H1 (cell line): ENCODE measurements at regions not wholly inside any gene's neighbourhood (a gene's known extent, or its start where the extent isn't known, plus 50 kb on each side); places are given as distances from the start of the nearest gene placed in this dataset.
"Not testable (repeated sequence)": the region's sequence is repeated elsewhere in the genome, so short reads cannot be mapped to it uniquely, and the experiment has no call there.

ENCODE experiments used
- CTCF ChIA-PET: fragments of 300-600 bp; sonication (Branson Sonifier 250); formaldehyde crosslinking; loops from one replicate; lab custom pipeline; 2021; ENCODE audit not compliant: partially characterized antibody; lab: Charles Lee
- POLR2A ChIA-PET: fragments of 300-600 bp; sonication (Branson Sonifier 250); formaldehyde crosslinking; loops from one replicate; lab custom pipeline; 2021; ENCODE audit warnings: inconsistent platforms; ENCODE audit not compliant: partially characterized antibody; lab: Charles Lee
- DNase-seq, 2 experiments: peaks; one replicate each; pipeline versions ENCODE4 v3.0.0 to v3.0.0-alpha.2; 2010 to 2022; ENCODE audit warnings: low spot score in 2 of 2, low read depth in 1 of 2, mixed read lengths in 1 of 2
- FAIRE-seq: peaks from 2 replicates; lab custom pipeline; 2011; peaks lifted over from hg19 to GRCh38; lab: Jason Lieb, UNC
- H2AFZ ChIP-seq: 2 replicates; pipeline ENCODE4 v1.8.1; 2012; ENCODE audit warnings: low read length, inconsistent platforms
- H2AK5ac ChIP-seq: 2 replicates; pipeline ENCODE4 v1.6.1; 2013; ENCODE audit warnings: low read depth, low read length
- H2BK120ac ChIP-seq: replicated peaks from 2 replicates; pipeline ENCODE3; 2013; ENCODE audit warnings: low read depth, low read length, inconsistent platforms
- H2BK12ac ChIP-seq: 2 replicates; pipeline ENCODE4 v1.6.1; 2013; ENCODE audit warnings: low read depth, low read length
- H2BK15ac ChIP-seq: 2 replicates; pipeline ENCODE4 v1.6.1; 2013; ENCODE audit warnings: low read length
- H2BK20ac ChIP-seq: 2 replicates; pipeline ENCODE4 v1.6.1; 2013; ENCODE audit warnings: low read length
- H2BK5ac ChIP-seq: 2 replicates; pipeline ENCODE4 v1.6.1; 2013; ENCODE audit warnings: low read depth, low read length
- H3K14ac ChIP-seq: 2 replicates; pipeline ENCODE4 v1.6.1; 2013; ENCODE audit warnings: inconsistent platforms; ENCODE audit not compliant: insufficient read length
- H3K18ac ChIP-seq: 2 replicates; pipeline ENCODE4 v1.6.1; 2013; ENCODE audit warnings: low read length; ENCODE audit errors: extremely low read depth
- H3K23ac ChIP-seq: 2 replicates; pipeline ENCODE4 v1.6.1; 2013; ENCODE audit warnings: inconsistent platforms; ENCODE audit not compliant: insufficient read length
- H3K23me2 ChIP-seq: 2 replicates; pipeline ENCODE4 v1.6.1; 2013; ENCODE audit warnings: low read depth, low read length
- H3K27ac ChIP-seq: 2 replicates; pipeline ENCODE4 v1.6.1; 2011; ENCODE audit warnings: low read depth, low read length, inconsistent platforms
- H3K27me3 ChIP-seq, 4 experiments: replicated peaks in 1 of 4; 1 replicate in 1 of 4; 2 replicates in 3 of 4; pipeline versions ENCODE4 v1.6.1 to v1.8.1; 2011 to 2013; ENCODE audit warnings: low read length in 3 of 4, mild to moderate bottlenecking in 3 of 4, inconsistent platforms in 2 of 4, mixed read lengths in 2 of 4, moderate library complexity in 1 of 4; ENCODE audit not compliant: control insufficient read depth in 3 of 4, insufficient read depth in 3 of 4; ENCODE audit errors: extremely low read depth in 1 of 4
- H3K36me3 ChIP-seq, 4 experiments: 2 replicates each; pipeline versions ENCODE4 v1.6.1 to v1.8.1; 2011 to 2013; ENCODE audit warnings: mild to moderate bottlenecking in 4 of 4, low read length in 3 of 4, moderate library complexity in 2 of 4, control low read depth in 1 of 4, inconsistent platforms in 1 of 4; ENCODE audit not compliant: insufficient read depth in 4 of 4, control insufficient read depth in 2 of 4
- H3K4ac ChIP-seq: replicated peaks from 2 replicates; pipeline ENCODE3; 2013; ENCODE audit warnings: low read length, low read depth, mixed read lengths, inconsistent platforms; ENCODE audit not compliant: insufficient read length
- H3K4me1 ChIP-seq, 4 experiments: replicated peaks in 1 of 4; 1 replicate in 1 of 4; 2 replicates in 3 of 4; pipeline versions ENCODE4 v1.6.1 to v1.8.1; 2011 to 2013; ENCODE audit warnings: low read length in 3 of 4, inconsistent platforms in 2 of 4, mixed read lengths in 1 of 4; ENCODE audit not compliant: insufficient read depth in 4 of 4, control insufficient read depth in 3 of 4
- H3K4me2 ChIP-seq, 2 experiments: 2 replicates each; pipeline versions ENCODE4 v1.6.1 to v1.8.1; 2011 to 2013; ENCODE audit warnings: low read depth in 2 of 2, low read length in 2 of 2, control low read depth in 1 of 2, inconsistent platforms in 1 of 2, mild to moderate bottlenecking in 1 of 2; ENCODE audit not compliant: insufficient read depth in 1 of 2
- H3K4me3 ChIP-seq, 4 experiments: fragments of 200-600, 300-600 bp in 1 of 4; sonication (generic), shearing (Covaris generic), sonication (Bioruptor Twin) in 1 of 4; 2 replicates each; pipeline versions ENCODE4 v1.5.1 to v1.8.1; 2011 to 2016; ENCODE audit warnings: low read length in 4 of 4, low read depth in 3 of 4, control low read depth in 2 of 4, inconsistent platforms in 2 of 4, mild to moderate bottlenecking in 2 of 4, mixed read lengths in 1 of 4, moderate library complexity in 1 of 4; ENCODE audit not compliant: insufficient read depth in 2 of 4; ENCODE audit errors: extremely low read depth in 1 of 4
- H3K56ac ChIP-seq: replicated peaks from 2 replicates; pipeline ENCODE3; 2013; ENCODE audit warnings: low read depth, mild to moderate bottlenecking, mixed read lengths, low read length, inconsistent platforms; ENCODE audit not compliant: insufficient read length
- H3K79me1 ChIP-seq: 2 replicates; pipeline ENCODE4 v1.6.1; 2013; ENCODE audit warnings: low read depth, low read length, control low read depth
- H3K79me2 ChIP-seq, 2 experiments: 2 replicates each; pipeline versions ENCODE4 v1.6.1 to v1.8.1; 2012 to 2013; ENCODE audit warnings: low read length in 2 of 2, mild to moderate bottlenecking in 2 of 2, inconsistent platforms in 1 of 2; ENCODE audit not compliant: insufficient read depth in 2 of 2, control insufficient read depth in 1 of 2
- H3K9ac ChIP-seq, 4 experiments: replicated peaks in 1 of 4; 1 replicate in 1 of 4; 2 replicates in 3 of 4; pipeline versions ENCODE4 v1.6.1 to v1.8.1; 2011 to 2013; ENCODE audit warnings: low read depth in 3 of 4, low read length in 3 of 4, control low read depth in 2 of 4, mild to moderate bottlenecking in 2 of 4, moderate library complexity in 2 of 4, inconsistent platforms in 1 of 4; ENCODE audit errors: extremely low read depth in 1 of 4
- H3K9me3 ChIP-seq, 2 experiments: 2 replicates each; pipeline versions ENCODE4 v1.6.1 to v1.8.1; 2012 to 2013; ENCODE audit warnings: mild to moderate bottlenecking in 2 of 2, moderate library complexity in 2 of 2, control low read depth in 1 of 2, inconsistent platforms in 1 of 2, low read depth in 1 of 2, low read length in 1 of 2, mixed read lengths in 1 of 2; ENCODE audit not compliant: insufficient read depth in 2 of 2
- H4K20me1 ChIP-seq, 2 experiments: replicated peaks in 1 of 2; 2 replicates each; pipeline versions ENCODE3 to v1.8.1; 2011 to 2013; ENCODE audit warnings: inconsistent platforms in 2 of 2, low read length in 2 of 2, mild to moderate bottlenecking in 1 of 2; ENCODE audit not compliant: insufficient read depth in 2 of 2, control insufficient read depth in 1 of 2
- H4K5ac ChIP-seq: 2 replicates; pipeline ENCODE4 v1.6.1; 2013; ENCODE audit warnings: low read length, low read depth, mixed read lengths, inconsistent platforms; ENCODE audit not compliant: insufficient read length
- H4K8ac ChIP-seq: 2 replicates; pipeline ENCODE4 v1.8.0; 2013; ENCODE audit warnings: mild to moderate bottlenecking, moderate library complexity, low read length, inconsistent platforms; ENCODE audit not compliant: insufficient read depth; ENCODE audit errors: extremely low read depth
- H4K91ac ChIP-seq: replicated peaks from 2 replicates; pipeline ENCODE3; 2013; ENCODE audit warnings: low read length, mixed read lengths, inconsistent platforms; ENCODE audit not compliant: insufficient read length
- WGBS, 2 experiments: shearing (Covaris generic) in 1 of 2; methylation state at CpG; one replicate each; pipeline versions ENCODE4 v1.1.6 to v1.1.7; 2013 to 2015; ENCODE audit warnings: low lambda C conversion rate in 2 of 2, mixed read lengths in 2 of 2, inconsistent platforms in 1 of 2, low coverage in 1 of 2, missing lambda C conversion rate in 1 of 2; ENCODE audit not compliant: insufficient replicate concordance in 2 of 2, insufficient coverage in 1 of 2, insufficient read length in 1 of 2; ENCODE audit errors: extremely low coverage in 1 of 2, missing lambda C conversion rate in 1 of 2; 5-methylcytosine and 5-hydroxymethylcytosine counted together

DNA sequence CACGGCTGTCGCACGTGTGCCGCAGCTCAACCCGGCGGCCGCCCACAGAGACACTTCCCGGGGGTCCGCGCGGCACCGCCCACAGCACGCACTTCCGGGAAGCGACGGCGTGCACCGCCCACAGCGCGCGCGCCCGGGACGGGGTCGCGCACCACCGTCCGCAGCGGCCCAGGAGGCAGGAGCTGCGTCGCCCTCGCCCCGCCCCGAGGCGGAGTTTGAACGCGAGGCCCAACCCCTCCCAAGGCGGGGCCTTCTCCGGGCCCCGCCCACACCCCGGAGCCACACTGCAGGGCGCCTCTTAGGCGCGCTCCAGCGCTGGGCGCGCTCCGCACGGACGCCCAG, 5366.8 kb upstream of the TPTE start:
- WGBS, 2 experiments = 0% methylated on average over 19 of the region's 50 CpGs; no CpG with 5 or more reads in 1 of the 2 experiments
- H3K4me2 ChIP-seq, CTCF ChIA-PET, H3K56ac ChIP-seq, H3K27ac ChIP-seq, H4K5ac ChIP-seq, H2AK5ac ChIP-seq, H4K91ac ChIP-seq, H3K23ac ChIP-seq, H3K14ac ChIP-seq, H3K27me3 ChIP-seq, FAIRE-seq, H2BK12ac ChIP-seq, H2BK20ac ChIP-seq, H2BK5ac ChIP-seq, H3K4ac ChIP-seq, H4K8ac ChIP-seq, H2BK120ac ChIP-seq, H3K23me2 ChIP-seq, H3K9ac ChIP-seq, H4K20me1 ChIP-seq, H3K18ac ChIP-seq, H3K79me1 ChIP-seq, H2AFZ ChIP-seq, H3K9me3 ChIP-seq, H3K4me1 ChIP-seq, H3K79me2 ChIP-seq, H3K36me3 ChIP-seq, POLR2A ChIA-PET, H2BK15ac ChIP-seq: not testable (repeated sequence)
- peak overlapping the region in 1 of 4 experiments; percentile 47; a peak in 2 of 8 replicates for H3K4me3 ChIP-seq
- DNase-seq = peak; percentile 23 to 92

GRCh38 chr21:5162693-5163574, 5358.4 kb upstream of the TPTE start:
- H2BK15ac ChIP-seq, H3K56ac ChIP-seq, H2BK12ac ChIP-seq, H4K5ac ChIP-seq, H2AK5ac ChIP-seq, H3K9me3 ChIP-seq, H3K4me1 ChIP-seq, H3K4me3 ChIP-seq, H4K91ac ChIP-seq, H3K4me2 ChIP-seq, POLR2A ChIA-PET, H3K27ac ChIP-seq, H3K23ac ChIP-seq, H3K27me3 ChIP-seq, H2BK120ac ChIP-seq, H4K20me1 ChIP-seq, H3K18ac ChIP-seq, FAIRE-seq, DNase-seq, H3K9ac ChIP-seq, H3K79me2 ChIP-seq, H4K8ac ChIP-seq, H2BK20ac ChIP-seq, H2BK5ac ChIP-seq, H3K79me1 ChIP-seq, CTCF ChIA-PET, H3K23me2 ChIP-seq, H2AFZ ChIP-seq, H3K36me3 ChIP-seq, H3K4ac ChIP-seq, H3K14ac ChIP-seq: not testable (repeated sequence)
- WGBS, 2 experiments = no CpG with 5 or more reads among the region's 20 CpGs
